ENCODE measurements at regions not wholly inside any gene's neighbourhood (a gene's known extent, or its start where the extent isn't known, plus 50 kb on each side); places are given as distances from the start of the nearest gene placed in this dataset.
A peak's percentile ranks its signal among the peaks of the same experiment; 100 is the strongest.
"Not testable (repeated sequence)": the region's sequence is repeated elsewhere in the genome, so short reads cannot be mapped to it uniquely, and the experiment has no call there.

- no peak overlapping the region for H3K4me3 ChIP-seq (ENCODE audit: low read depth, low read length)
- DNase-seq (ENCODE audit: low read depth) (peak; percentile 51), FAIRE-seq (no peak)
Observed at GRCh38 chr5:100647461-100648230, 112.5 kb downstream of the FAM174A start.

GRCh38 chr5:100654895-100655294 is 119.7 kb downstream of the FAM174A start:
- Histone ChIP-seq H3K36me3 (ENCODE audit: control insufficient read depth, insufficient read depth, low read length) (no peaks in the 10 kb centered on the region), H3K4me3 (ENCODE audit: low read depth, low read length) (no peak overlapping the region), H3K27me3 (ENCODE audit: control insufficient read depth, insufficient read depth, low read length) (no peaks in the 10 kb centered on the region)
- FAIRE-seq (no peak), DNase-seq (ENCODE audit: low read depth) (no peak)
- no peak for TF ChIP-seq CTCF (IDR thresholded peaks at IDR 0.05; ENCODE audit: insufficient read depth, low read length, severe bottlenecking)

More at GRCh38 chr5:100647461-100648230, 112.5 kb downstream of the FAM174A start:
- Histone ChIP-seq H3K36me3 (ENCODE audit: control insufficient read depth, insufficient read depth, low read length) (no peaks in the 10 kb centered on the region), H3K27me3 (ENCODE audit: control insufficient read depth, insufficient read depth, low read length) (no peaks in the 10 kb centered on the region)
- no peak for TF ChIP-seq CTCF (IDR thresholded peaks at IDR 0.05; ENCODE audit: insufficient read depth, low read length, severe bottlenecking)

DNA sequence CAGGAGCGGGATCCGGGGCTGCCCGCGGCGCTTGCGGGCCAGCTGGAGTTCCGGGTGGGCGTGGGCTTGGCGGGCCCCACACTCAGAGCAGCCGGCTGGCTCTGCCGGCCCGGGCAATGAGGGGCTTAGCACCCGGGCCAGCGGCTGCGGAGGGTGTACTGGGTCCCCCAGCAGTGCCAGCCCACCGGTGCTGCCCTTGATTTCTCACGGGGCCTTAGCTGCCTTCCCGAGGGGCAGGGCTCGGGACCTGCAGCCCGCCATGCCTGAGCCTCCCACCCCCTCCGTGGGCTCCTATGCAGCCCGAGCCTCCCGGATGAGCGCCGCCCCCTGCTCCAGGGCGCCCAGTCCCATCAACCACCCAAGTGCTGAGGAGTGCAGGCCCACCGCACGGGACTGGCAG is 121.6 kb downstream of the FAM174A start:
- not testable (repeated sequence) for H3K4me3 ChIP-seq (ENCODE audit: low read depth, low read length); H3K27me3 ChIP-seq (ENCODE audit: control insufficient read depth, insufficient read depth, low read length); FAIRE-seq; H3K36me3 ChIP-seq (ENCODE audit: control insufficient read depth, insufficient read depth, low read length); DNase-seq (ENCODE audit: low read depth)

DNA sequence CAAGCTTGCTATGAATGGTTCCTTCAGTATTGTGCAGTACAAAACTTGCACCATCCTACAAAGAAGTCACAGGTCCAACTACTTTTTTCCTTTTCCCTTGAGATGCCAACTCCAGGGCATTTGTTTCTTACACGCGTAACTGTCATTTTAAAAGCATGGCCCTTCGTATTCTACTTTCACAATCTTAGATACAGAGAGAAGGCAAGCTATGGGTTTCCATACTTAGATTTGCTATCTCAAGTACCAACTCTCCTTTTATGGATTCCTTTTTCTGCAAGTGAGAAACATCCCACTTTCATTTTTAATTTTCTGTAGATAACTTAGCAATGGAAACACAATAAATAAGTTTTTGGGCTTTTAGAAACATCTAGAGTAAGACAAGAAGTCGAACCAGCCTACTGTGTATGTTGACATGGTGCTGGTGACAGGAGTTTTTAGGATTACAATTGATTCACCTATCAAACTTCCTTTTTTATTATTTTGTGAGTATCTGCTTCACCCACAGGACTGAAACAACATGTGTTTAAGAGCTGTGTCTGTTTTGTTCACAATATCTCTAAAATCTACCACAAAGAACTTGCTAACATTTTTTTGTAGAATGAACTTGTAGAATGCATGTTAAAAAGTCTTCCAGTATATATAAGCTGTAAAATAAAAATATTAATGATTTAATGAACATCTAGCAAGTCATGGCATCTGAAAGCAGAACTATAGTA is 124.1 kb downstream of the FAM174A start:
- H3K36me3 ChIP-seq (ENCODE audit: control insufficient read depth, insufficient read depth, low read length), result no peaks in the 10 kb centered on the region
- DNase-seq (ENCODE audit: low read depth) (no peak), FAIRE-seq (no peak)
- H3K27me3 ChIP-seq (ENCODE audit: control insufficient read depth, insufficient read depth, low read length), result no peaks in the 10 kb centered on the region
- no peak overlapping the region for H3K4me3 ChIP-seq (ENCODE audit: low read depth, low read length)
- TF ChIP-seq CTCF (IDR thresholded peaks at IDR 0.05; ENCODE audit: insufficient read depth, low read length, severe bottlenecking), result no peak

DNA sequence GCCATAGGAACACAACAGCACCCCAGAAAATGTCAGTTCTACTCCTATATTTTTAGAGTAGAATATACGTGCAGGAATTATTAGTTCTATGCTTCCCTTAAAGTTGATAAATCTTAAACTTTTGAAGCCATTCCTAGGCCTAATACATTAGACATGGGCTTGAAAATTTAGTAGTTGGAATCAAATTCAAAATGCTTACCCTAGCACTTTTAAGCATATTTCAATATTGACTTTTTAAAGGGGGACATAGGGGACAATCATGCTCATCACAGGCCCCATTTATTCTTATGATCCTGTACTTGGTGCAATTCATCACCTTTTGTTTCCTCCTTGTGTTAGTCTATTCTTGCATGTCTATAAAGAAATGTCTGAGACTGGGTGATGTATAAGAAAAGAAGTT is 129.0 kb downstream of the FAM174A start:
- DNase-seq (ENCODE audit: low read depth), result no peak

More for the DNA sequence above, 129.0 kb downstream of the FAM174A start:
- TF ChIP-seq CTCF (IDR thresholded peaks at IDR 0.05; ENCODE audit: insufficient read depth, low read length, severe bottlenecking), result no peak
- Histone ChIP-seq H3K36me3 (ENCODE audit: control insufficient read depth, insufficient read depth, low read length) (no peaks in the 10 kb centered on the region), H3K27me3 (ENCODE audit: control insufficient read depth, insufficient read depth, low read length) (no peaks in the 10 kb centered on the region), H3K4me3 (ENCODE audit: low read depth, low read length) (no peak overlapping the region)
- FAIRE-seq, result no peak
